HG02610 (cell line): ENCODE measurements at regions not wholly inside any gene's neighbourhood (a gene's known extent, or its start where the extent isn't known, plus 50 kb on each side); places are given as distances from the start of the nearest gene placed in this dataset.
"Not testable (repeated sequence)": the region's sequence is repeated elsewhere in the genome, so short reads cannot be mapped to it uniquely, and the experiment has no call there.

Experiments used
- ATAC-seq: cut with Tn5 transposase; IDR thresholded peaks from one replicate; pipeline ENCODE4 v1.9.1; 2021; ENCODE audit warnings: mild to moderate bottlenecking, moderate library complexity; ENCODE audit not compliant: unreplicated experiment

DNA sequence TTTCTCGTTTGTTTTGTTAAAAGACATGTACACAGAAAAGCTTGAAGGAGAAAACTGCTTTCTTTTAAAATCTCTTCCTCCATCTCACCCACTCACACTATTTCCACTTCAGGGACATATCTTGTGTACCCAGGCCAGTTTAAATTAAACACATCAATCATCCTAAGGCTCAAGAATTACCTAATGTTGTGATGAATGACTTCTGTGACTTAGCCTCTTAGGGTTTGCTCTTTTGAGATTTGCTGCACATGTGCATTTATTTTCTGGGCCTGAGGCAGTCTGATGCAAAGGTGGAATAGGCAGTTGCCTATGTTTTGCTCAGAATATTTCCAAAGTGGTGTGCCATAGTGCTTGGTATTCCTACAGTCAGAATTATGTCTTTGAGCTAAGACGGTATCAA, 439.9 kb upstream of the CHD1 start:
- ATAC-seq = no peak

DNA sequence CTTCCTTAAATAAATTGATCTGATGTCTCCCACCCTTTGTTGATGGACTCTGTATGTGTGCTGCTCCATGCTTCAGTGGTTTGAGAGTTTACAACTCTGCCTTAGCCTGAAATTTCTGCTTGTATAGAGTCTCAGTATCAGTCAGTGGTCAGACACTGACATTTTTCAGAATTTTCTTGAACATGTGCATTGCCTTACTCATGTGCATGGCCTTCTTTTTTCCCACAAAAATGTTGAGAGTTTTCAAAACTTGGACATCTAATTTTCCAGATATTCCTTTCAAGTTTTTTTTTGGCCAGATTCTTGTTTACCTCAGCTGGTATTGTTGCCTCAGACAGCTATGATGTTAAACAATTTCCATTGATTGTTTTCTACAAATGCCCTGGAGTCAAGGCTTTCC, 427.1 kb upstream of the CHD1 start:
- ATAC-seq = no peak

DNA sequence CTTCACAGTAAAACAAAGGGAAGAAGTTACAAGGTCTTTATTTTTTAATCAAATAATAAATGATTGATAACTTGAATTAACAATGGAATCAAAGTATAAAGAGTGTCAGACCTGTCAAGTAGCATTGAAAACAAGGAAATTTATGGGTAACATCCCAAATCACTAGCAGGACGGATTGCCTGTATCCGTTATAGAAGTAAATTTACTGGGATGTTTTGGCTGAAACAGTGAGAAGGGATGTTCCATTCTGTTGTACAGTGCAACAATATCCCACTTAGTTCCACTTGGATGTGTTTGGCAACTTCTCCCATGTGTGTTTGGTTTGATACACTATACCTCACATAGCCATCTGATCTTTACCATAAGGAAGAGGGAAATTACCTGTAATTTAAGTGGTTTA, 421.0 kb upstream of the CHD1 start:
- no peak for ATAC-seq

DNA sequence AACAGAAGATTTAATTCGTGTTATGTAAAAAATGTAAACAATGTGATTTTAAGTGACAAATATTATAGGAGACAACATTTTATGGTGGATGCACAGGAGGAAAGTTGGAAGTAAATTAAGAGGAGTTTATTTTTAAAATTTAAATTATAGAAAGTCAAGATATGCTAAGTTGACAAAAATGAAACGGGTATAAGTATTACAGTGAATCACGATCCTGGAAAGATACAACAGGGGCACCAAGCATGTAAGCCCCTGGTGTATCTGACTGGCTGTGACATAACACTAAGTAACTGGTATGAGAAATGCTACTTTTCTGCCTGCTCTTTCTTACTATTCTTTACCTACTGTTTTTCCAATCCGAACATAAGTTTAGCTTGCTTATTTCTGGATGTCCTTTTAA, 419.8 kb upstream of the CHD1 start:
- no peak for ATAC-seq

DNA sequence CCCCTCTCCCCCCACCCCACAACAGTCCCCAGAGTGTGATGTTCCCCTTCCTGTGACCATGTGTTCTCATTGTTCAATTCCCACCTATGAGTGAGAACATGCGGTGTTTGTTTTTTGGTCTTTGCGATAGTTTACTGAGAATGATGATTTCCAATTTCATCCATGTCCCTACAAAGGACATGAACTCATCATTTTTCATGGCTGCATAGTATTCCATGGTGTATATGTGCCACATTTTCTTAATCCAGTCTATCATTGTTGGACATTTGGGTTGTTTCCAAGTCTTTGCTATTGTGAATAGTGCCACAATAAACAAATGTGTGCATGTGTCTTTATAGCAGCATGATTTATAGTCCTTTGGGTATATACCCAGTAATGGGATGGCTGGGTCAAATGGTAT, 411.0 kb upstream of the CHD1 start:
- ATAC-seq = not testable (repeated sequence)

DNA sequence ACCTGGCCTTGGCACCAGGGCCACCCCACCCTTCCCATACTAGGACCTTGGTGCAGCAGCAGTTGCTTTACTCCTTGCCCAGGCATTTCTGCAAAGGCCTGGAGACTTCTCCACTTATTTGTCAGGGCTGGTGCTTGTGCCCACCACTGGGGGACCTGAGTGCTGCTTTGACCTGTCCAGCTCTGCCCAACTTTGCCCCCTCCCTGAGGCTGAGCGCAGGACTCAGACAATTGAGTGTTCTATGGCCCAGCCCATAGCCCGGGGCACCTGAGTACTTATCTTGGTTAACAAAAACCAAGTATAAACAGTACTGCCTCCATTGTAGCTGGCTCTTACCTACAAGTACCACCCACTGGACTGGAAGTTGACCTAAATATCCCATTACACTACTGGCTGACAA, 406.1 kb upstream of the CHD1 start:
- ATAC-seq = no peak

DNA sequence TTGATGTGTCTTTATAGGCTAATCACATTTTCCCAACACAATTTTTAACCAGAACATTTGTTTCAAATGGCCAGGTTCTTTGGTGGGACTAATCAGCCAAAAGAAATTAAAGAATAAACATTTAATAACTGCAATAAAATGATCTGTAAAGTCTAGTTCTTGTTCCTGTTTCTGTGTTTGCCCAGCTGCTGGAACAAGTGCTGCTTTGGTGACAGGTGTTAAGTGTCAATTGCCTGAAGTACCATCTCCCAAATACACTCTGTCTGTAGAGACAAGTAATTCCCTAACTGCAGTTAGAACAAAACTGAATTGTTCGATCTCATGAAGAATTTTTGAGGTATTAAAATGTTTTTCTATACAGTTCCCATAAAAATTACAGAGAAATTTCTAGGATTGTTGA, 402.3 kb upstream of the CHD1 start:
- no peak for ATAC-seq

DNA sequence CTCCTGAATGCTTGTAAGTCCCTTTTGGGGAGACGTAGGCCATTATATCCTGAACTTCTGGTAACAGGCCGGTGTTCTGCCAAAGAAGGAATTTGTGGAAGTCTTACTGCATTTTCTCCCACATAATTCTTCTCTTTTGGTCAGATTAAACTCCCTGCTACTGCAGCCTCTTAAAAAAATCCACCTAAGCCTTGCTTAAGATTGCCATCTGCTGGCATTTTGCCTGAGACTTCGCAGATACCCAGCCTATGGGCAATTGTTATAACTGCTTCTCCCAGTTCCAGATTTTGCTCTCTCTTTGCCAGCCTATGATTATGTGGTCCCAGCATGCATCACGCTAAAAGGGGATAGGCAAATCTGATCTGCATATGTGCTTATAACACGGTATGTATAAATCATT, 391.6 kb upstream of the CHD1 start:
- ATAC-seq = no peak

DNA sequence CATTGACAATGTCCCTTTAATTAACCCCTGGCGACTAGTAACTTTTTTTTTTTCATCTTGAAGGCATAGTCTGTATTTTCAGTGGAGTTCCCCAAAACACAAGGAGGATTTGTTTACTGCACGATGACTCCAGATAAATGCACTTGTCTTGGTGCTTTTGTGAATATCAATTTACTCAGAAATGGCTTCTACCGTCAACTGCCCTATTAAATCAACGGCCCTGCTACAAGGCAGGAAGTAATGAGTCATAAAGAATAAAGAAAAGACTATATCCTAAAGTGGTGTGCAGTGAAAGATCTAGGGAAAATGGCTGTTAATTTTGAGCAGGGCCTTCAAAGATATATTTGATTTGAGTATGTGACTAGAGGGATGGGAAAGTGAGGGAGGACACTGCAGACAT, 388.3 kb upstream of the CHD1 start:
- ATAC-seq = no peak

DNA sequence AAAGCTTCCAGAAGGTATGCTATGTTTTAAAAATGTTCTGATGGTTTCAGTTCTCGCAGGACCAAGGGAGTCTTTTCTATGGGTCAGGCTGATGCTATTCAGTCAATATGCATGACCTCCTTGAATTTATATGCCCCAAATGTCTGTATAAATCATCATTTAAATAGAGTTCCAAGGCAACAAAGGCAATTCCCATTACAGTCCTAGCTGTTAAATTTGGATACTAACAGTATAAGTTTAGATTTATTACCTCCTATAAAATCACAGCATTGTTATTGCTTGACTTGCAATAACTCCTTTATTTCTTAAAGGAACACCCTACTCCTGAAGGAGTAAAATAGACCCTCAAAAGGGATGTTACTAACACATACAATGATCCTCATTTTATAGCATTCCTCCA, 387.7 kb upstream of the CHD1 start:
- ATAC-seq = no peak

DNA sequence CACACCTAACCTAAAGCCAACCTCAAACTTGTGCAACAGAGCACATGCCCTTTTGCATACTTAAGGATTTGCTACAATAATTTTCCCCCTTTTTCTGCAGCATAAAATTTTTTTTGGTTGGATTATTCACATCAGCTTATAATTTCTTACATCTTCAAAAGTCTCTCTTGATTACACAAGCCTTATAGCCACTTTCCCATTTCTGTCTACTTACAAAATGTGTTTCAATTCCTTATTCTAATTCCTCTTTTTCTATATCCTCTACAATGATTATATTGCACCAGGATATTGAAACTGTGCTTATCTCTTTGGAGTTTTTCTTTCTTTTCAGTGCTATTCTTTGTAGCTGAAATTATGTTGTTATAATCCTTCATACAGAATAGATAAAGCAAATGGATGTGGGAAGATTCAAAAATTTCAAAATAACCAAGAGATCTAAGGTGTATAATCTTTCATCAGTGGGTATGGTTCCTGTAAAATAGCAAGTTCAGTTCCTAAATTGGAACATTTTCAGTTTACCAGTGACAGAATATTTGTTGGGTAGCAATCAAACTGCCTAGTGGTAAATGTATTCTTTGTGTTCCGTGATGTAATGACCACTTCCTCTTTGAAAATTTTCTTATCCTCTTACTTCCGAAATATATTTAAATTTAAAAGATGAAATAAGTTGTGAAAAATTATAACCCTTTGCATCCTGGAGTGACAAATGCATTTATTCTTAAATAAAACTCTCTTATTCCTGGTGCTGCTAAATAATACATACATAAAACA, 386.8 kb upstream of the CHD1 start:
- ATAC-seq = no peak

DNA sequence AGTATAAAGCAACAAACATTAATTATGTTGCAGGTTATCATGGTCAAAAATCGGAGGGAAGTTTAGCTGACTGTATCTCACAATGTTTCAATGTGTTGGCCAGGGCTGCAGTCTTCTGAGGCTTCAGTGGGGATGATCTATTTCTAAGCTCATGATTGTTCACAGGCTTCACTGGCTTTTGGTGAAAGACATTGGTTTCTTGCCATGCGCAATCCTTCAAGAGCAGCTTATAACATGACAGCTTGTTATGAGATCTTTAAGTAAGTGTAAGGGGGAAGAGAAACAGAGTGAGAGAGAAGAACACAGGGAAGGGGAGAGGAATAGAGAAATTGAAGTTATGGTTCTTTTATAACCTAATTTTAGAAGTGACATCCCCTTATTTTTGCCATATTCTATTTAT, 385.9 kb upstream of the CHD1 start:
- ATAC-seq = no peak

DNA sequence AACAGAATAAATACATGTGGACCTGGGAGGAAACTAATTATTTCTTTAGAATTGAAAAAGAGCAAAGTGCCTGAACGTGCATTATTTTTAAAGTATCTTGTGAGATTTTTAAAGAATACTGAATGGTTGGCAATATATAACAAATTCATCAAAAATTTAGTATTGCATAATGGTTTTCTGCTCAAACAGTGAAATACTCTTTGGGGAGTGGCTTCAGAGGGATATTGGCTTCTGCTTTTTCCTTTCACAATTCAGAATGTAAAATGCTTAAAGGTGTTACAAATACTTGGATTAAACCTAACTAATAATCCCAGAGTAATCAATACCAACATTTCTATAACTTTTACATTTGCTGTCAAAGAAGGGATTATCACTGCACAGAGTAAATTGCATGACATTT, 379.3 kb upstream of the CHD1 start:
- ATAC-seq = no peak

DNA sequence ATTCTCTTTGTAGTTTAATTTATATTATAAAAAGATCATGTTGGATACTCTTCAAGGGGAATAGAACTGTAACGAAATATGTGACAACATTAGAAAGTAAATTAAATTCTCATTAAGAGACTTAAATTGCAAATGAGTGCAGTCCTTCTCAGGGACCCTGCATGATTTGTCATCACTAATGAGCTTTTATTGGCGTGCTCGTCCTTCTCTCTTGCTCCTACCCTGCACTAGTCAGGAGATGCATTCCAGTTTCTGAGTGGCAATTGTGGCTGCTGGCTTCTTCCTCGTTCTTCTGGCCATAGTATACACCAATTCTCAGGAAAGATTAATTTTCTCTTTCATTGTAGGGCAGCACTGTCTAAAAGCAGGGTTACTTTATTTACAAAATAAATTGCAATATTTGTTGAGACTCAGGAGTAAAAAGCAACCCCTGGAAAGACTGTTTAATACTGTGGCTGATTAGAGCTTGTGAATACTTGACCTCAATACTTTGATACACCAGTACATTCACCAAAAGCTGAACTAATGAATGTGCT, 376.3 kb upstream of the CHD1 start:
- ATAC-seq = no peak

DNA sequence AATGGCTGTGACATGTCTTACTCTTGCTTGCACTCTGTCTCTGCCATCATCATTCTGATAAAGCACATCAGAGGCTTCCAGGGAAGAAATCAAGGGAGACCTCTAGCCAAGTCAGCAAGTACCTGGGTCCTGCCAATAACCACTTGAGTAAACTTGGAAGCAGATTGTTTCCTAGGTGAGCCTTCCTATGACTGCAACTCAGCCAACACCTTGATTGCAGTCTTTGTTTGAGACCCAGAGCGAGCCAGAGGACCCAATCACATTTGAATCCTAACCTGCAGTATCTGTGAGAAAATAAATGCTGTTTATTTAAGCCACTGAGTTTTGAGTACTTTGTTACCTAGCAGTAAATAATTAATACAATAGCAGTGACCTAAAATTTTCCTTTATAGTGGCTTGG, 356.8 kb upstream of the CHD1 start:
- no peak for ATAC-seq

DNA sequence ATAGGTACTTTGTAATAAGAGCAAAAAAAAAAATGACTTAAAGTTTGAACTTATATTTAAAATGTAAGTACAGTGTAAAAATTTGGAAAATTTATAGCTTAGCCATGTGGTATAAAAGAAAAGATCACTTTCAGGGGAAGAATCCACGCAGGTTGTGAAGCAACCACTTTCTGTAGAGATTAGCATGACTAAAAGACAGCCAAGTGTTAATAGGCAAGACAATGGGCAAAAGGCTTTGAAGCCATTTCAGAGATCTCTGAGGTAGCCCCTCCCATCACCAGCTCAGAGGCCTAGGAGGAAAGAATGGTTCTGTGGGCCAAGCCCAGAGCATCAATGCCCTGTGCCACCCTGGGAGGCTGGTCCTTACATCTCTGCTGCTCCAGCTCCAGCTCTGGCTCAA, 346.3 kb upstream of the CHD1 start:
- no peak for ATAC-seq

DNA sequence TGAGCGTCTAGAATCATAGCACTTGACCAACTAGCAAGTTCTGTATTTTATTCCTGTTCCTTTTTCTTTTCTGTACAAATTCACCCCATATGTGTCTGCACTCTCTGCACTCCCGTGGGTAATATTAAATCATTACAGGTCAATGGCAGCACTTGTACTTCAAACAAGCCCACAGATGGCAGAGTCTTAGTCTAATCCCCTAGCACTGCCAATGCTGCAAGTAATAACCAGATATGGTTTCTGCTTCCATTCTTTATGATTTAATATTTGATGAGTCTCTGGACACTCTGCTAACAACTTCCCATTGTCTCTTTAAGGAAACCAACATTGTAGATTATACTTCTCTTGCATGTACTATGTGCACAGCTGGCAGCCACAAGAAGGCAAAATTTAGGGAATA, 343.8 kb upstream of the CHD1 start:
- no peak for ATAC-seq

DNA sequence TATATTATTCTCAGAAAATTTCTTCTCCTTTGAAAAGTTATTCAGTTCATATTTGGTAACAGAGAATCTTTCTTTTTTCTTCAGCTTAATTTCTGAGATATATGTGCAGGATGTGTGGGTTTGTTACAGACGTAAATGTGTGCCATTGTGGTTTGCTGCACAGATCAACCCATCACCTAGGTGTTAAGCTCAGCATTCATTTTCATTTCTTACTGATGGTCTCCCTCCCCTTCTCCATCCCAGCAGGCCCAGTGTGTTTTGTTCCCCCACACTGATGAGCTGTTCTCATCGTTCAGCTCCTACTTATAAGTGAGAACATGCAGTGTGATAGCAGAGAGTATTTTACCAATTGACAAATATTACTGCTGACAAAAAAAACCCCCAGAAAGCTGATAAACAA, 330.0 kb upstream of the CHD1 start:
- no peak for ATAC-seq

DNA sequence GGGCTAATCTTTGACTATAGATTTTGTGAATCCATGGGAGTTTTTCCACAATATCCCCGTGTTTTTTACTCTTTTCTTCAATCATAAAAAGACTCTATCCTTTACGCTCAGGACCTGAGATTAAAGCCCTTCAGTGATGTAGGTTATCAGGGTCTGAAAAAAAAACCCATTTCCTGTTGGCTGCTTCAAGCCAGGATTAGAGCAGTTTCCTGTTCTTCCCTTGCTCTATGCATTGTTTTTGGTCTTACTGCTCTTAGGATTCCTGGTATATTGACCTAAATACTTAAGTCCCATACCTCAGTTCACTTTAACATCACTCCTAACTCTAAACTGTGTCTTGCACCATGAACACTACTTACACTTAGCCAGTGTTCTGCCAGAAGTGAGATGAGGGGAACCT, 319.3 kb upstream of the CHD1 start:
- ATAC-seq = no peak

DNA sequence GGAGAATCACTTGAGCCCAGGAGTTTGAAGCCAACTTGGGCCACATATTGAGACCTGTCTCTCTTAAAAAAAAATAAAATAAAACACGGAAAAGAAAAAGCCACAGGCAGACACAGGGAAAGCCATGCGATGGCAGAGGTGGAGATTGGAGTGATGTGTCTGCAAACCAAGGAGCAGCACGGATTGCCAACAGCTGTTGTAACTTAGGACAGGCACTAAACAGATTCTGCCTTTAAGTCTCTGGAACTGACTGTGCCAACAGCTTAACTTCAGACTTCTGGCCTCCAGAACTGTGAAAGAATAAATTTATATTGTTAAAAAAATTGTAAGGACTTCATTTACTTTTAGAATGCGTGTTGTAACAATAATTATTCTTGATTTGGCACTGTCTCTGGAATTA, 318.5 kb upstream of the CHD1 start:
- no peak for ATAC-seq

DNA sequence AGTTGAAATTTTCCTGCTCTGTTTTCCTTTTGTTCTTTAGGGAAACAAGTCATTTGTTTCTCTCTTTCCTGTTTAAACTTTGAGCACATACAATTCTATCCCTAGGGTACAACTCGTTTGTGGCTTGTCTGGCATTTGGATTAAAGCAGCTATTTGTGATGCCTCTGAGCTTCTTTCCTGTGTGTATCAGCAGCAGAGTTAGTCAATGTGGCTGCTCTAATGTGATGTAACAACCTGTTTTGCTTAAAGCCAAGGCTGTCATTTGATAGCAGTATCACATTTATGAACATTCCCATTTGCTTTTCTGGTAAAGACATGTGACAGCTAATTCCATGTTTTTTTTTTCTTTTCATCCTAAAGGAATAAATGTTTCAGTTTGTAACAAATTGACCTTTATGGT, 314.3 kb upstream of the CHD1 start:
- no peak for ATAC-seq

DNA sequence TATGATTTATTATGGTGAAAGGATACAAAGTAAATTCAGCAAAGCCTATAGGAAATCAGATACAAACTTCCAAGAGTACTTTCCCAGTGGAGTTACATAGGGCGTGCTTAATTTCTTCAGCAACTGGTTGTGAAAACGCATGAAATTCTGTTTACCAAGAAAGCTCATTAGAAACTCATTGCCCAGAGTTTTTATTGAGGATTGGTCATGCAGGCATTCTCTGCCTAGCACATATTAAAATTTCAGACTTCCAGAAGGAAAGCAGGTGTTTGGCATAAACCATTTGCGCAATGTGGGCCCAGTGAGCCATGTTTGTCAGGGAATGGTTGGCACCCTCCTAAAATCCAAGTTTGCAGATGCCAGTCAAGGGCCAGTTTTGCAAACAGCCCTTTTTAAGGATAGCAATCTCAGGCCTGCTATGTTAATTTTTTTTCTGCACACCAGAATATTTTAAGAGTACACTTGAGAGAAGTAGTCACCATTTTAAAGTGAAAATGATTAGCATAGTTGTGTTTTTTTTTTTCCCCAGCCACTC, 311.1 kb upstream of the CHD1 start:
- no peak for ATAC-seq

DNA sequence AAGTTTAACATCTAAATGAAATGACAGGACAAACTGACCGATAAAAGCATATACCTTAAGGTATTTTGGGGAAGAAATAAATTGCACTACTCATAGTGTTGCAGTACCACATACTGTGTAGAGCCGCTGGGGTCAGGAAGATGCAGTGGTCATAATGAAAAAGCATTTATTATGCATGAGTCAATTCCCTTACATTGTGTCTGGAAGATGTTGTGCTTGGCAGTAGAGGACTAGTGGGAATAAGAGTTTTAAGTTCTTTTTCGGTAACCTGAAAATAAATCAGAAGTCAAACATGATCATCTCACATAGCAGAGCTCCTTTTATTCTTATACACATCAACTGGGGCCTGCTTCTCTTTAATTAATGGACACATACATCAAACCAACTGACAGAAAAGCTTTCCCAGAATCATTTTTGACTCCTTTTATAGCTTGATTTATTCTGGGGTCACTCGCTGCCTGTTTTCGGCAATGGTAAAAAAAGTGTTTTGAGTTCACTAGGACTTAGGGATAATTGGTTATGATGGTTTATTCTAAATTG, 262.5 kb upstream of the CHD1 start:
- ATAC-seq = no peak
